SK-N-DZ (cell line): ENCODE measurements at regions not wholly inside any gene's neighbourhood (a gene's known extent, or its start where the extent isn't known, plus 50 kb on each side); places are given as distances from the start of the nearest gene placed in this dataset.
"Not testable (repeated sequence)": the region's sequence is repeated elsewhere in the genome, so short reads cannot be mapped to it uniquely, and the experiment has no call there.

Experiments
- DNase-seq: peaks from one replicate; pipeline ENCODE4 v3.0.0-alpha.2; 2015; ENCODE audit warnings: low spot score

DNA sequence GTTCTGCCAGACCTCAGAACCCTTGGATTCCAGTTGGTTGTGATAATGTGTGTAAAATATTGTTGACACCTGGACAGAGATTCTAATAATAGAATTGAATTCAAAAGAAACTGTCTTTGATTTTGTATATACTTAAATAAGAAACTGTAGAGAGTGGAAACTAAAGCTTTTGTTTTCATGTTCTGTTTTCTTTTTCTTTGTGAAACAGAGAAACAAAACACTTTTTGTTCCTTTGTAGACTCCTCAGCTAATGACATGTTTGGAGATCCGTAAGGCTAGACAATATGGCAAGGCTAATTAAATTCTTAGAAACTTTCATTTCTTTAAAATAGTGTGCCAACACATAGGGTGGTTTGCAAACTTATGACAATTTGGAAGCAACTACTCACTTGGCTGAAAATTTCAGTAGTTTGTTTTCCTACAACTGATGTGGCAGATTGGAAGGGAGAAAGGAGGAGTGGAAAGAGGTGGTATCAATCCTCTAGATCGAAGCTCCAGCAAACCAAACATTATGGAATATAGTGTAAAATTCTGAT, 90.9 kb upstream of the FAT1 start:
- DNase-seq, result no peak

DNA sequence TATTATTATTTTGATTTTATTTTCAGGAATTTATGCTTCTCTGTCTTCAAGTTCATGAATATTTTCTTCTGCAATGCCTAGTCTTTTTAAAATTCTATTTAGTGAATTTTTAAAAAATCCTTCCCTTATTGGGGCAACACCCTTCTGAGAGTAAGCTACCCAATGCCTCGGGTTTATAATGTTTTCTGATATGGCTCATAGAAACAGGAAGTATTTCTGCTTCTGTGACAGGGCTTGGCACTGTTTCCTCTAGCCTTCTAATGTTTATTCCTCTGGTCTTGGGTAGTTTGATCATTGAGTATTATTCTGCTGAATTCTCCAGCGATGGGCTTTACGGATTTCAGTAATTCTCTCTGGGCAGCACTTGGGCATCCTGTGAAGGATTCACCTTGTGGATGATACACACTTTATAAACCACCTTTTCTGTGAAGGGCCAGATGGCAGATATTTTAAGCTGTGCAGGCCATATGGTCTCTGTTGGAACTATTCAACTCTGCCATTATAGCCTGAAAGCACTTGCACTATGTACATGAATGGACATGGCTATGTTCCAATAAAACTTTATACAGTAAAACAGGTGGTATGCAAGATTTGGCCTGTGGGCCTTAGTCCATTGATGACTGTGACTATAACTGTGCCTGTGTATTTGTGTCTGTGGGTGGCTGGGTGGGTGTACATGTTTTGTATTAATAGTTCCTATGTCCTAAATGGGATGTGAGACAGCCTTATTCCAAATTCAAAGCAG, 95.9 kb upstream of the FAT1 start:
- no peak for DNase-seq

DNA sequence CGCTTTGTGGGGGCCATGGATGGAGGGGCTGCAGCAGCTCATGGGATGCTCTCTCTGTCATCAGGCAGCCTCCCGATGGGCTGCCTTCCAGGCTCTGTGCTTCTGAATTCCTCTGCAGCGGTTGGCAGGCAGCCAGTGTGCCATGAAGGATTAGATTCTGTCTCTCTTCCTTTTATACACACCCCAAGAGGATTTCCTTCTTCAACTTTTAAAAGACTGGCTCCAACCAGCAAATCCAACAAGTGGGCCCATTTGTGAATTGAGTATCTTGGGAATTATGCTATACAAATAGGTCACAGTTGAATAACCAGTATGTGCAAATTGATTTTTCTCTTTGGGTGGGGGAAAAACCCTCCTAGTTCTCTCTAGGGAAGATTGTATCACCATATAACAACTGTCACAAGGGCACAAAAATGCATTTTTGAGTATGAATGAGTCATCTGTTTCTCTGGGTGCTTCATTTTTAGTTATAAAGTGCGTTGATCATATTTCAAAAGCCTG, 96.8 kb upstream of the FAT1 start:
- DNase-seq, result no peak

DNA sequence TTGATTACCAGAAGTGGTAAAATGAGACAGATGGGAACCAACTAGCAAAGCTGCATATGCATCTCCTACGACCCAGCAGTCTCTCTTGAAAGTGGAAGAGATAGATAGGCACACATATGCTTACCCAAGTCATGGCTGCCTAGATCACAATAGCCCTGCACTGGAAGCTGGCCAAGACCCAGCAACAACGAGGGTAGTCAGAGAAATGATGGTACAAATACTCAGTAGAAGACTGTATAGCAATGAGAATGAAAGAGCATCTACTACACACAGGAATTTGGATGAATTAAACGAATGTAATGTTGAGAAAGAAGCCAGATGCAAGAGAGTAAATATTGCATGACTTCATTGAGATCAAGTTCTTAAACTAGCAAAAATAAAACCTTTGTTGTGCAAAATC, 100.3 kb upstream of the FAT1 start:
- DNase-seq, result no peak

DNA sequence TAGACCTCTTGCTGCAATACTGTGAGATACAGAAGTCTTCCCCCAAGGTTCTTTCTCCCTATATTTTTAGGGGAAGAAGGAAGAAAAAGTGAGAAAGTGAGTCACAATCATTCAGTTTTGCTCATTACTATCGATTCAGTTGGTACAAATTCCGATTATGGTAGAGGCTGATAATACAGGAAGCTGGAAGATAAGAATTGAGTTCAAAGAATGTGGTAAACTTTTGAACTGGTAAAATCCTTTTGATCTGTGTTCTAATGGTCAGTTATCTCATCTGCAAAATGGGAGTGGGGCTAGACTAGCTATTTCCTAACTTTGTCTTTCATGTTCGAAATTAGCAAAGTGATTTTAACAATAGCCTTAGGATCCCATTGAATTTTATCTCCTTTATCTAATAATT, 101.4 kb upstream of the FAT1 start:
- no peak for DNase-seq

DNA sequence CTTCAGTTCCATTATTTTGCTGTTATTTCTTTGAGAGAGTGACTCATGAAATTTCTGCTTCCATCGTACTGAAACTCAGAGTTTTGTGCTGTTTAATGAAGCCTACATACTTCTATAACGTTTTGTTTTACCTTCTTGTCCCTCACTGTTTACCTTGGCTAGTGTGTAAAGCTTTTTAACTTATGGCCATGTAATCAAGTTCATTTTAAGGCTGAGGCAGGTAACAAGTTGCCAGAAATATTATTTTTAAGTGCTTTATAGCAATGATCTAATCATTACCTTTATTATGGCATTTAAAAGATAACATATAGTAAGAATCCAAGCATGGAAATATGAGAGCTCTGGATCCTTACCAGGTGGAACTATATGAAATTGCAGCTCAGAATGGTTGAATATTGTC, 102.3 kb upstream of the FAT1 start:
- no peak for DNase-seq

DNA sequence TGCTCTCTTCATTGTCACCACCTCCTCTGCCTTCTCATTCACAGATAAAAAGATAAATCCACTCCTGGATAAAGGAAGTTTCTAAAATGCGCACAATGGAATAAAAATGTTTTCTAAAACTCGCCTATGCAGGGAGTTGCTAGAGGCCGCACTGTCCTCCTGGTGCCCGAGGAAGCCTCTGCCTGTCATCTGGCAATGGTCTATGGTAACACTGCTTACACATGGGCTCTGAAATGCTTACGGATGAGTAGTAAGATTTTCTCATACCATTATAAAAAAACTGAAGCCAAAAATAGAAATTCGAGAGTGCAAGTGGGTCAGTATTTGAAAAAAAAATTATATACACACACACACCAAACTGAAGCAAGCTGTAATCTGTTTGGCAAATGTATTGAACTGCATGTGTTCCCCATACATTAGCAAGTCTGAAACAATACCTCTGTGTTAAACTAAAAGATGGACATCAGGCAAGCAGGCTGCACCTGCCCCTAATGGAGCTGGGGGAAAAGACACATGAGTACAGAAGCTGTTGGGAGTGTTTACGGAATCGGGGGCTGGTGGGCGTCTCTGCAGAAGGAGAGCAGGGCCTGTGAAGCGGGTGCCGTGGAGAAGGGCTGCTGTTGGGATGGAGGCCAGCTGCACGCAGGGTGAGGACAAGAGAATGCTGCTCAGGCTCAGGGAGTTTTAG, 103.3 kb upstream of the FAT1 start:
- no peak for DNase-seq

DNA sequence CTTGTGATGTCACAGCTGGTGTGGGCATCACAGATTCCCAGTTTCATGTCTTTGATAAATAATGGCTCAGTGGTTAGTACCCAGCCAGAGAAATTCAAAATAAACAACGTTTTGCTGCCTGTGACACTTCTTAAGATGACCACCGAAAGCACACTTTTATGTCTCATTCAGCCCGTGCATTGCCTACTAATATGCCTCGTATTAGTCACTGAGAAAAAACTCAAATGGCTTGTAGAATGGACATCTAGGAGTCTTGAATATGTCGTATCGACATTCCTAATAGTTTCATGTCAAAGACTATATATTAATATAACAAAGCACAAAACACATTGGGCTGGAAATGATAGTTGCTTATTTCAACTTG, 103.9 kb upstream of the FAT1 start:
- DNase-seq, result no peak

DNA sequence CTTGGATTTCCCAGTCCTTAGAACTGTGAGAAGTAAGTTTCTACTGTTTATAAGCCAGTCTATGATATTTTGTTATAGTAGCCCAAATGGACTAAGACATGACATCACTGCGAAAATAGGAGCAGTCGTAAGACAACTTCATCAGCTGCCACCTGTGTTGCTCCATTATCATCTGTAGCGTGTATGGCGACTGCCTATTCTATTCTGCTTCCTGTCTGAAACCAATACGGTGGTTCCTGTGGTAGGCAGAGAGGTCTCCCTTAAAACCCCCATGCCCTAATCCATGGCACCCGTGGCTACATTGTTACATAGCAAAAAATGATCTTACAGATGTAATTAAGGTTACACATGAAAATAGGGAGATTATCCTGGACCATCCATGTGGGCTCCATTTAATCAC, 105.4 kb upstream of the FAT1 start:
- DNase-seq, result no peak

DNA sequence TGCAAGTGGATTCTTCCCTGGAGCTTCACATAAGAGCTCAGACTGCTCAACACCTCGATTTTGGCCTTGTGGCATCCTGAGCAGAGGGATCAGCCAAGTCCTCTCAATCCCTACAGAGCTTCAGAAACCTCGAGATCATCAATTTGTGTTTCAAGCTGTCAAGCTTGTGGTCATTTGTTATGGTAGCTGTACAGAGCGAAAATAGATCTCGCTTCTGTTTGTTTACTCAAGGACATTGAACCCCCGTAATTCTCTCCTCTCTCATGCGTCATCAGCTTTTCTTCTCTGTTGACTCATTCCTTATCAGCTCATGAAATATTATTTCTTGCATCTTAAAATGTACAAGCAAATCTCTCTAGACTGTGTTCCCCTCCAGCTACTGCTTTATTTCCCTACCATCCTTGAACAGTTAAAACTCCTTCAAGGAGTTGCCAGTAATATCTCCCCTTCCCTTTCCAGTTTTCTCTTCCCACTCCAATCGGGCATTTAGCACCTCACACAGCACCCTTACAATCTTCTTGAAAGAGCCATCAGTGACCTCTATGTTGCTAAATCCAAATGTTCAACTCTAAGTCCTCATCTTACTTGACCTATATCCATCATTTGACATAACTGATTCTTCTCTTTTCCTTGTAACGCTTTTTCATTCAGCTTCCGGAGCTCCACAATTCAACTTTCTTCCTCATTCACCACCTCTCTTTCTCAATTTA, 106.2 kb upstream of the FAT1 start:
- no peak for DNase-seq

DNA sequence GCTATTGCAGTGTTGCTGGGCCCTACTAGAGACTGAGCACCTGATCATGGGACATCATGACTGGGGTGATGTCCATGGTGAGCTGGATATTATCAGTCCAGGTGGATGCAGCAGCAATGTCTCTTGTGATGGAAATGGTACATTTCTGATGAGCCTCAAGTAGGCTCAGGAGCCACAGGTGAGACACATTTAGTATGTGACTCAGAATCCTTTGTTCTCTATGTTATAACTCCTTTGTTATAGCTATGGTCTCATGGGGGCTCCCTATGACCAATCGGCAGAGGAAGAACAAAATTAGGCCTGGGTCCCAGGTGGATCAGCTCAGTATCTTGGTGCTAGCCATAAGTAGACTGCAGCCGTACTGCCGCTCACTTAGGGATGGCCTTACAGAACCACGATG, 107.9 kb upstream of the FAT1 start:
- no peak for DNase-seq

DNA sequence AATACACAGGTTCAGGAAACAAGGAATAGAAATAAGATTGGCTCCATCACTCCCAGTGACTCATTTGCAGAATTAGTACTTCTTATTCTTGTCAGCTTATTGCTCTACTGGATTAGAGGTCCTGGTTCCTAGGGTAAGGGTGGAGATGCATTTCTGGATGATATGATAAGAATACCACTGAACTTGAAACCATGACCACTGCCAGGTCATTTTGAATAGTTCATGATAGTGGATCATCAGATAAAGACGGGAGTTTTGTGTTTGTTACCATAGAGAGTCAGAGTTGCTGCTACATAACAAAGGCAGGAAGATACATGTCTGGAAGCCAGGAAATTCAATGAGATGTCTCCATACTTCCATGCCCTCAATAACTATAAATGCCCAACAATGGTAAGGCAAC, 109.2 kb upstream of the FAT1 start:
- DNase-seq, result no peak

DNA sequence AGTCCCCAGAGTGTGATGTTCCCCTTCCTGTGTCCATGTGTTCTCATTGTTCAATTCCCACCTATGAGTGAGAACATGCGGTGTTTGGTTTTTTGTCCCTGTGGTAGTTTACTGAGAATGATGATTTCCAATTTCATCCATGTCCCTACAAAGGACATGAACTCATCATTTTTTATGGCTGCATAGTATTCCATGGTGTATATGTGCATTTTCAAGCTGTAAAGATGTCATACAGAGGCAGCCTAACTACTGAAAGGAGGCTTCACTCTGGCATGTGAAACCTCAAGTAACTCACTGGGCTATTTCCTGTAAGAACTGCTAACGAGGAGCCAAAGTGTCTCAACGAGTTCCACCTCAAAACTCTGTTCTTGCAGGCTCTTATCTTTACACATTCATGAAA, 113.8 kb upstream of the FAT1 start:
- DNase-seq, result not testable (repeated sequence)

DNA sequence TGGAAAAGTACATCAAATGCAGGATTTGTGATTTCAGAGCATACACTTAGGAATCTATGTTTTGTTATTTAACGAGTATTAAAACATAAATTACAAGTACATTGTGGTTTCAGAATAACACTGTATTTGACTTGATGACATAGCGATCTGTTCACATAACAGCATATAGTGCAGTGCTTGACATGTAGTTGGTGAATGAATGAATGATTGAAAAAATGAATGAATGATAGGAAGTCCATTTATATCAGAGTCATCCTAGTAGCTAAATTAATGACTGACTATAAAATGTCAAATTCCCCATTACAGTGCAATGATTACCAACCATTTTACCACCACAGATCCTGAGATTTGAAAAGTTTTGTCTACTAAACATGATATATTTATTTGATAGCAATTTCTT, 114.6 kb upstream of the FAT1 start:
- no peak for DNase-seq

DNA sequence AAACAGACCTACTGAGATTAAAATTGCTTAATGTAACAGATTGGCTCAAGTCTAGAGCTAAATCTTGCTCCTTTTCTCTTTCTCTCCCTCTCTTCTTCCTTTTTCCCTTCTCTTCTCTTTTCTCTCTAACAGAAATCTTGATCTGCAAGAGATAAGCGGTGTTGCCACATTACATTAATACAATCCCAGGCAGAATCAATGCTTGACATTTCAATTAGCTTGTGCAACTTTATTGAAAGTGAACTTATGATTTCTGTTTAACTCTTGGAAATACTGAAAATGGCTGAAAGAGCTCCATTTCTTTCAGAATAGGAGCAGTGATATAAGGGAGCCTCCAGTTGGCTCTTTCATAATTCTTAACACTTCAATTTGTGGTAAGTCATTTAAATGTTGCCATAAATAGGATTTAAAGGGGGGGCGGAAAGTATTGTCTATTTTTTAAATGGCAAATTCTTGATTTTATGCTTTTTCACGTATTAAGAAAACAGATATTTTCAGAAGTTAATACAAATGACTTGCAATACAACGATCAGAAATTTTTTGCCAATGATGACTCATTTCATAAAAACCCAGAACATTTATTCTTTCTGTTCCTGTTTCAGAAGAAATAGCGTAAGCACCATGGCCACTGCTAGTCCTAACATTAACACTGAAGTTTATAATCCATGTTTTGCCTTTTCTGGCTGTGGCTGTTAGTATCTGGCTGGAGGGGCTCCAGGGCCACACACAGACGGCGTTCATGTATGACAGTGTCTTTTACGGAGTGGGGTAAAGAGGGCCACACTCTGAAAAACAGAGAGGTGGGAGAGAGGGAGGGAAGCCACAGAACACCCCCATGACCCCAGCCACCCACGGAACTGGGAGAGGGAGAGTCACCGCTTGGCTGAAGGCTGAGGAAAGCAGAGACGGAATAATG, 115.7 kb upstream of the FAT1 start:
- no peak for DNase-seq

DNA sequence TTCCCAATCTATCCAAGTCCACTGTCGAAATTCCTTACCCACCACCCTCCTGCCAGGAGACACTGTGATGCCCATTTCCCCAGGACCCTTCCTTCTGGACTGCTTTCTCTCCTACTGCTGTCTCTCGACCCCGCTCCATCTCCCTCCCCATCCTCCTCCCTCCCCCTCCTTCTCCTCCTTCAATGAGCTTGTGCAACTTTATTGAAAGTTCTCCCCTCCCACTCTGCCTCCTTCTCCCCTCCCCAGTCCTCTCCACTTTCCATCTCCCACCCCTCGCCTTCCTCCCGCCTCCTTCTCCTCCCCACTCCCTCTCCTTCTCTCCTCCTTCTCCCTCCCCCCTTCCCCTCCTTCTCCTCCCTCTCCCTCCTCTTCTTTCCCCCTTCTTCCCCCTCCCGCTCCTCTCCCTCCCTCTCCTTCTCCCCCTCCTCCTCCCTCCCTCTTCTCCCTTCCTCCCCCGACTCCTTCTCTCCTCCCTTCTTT, 116.6 kb upstream of the FAT1 start:
- DNase-seq, result no peak

DNA sequence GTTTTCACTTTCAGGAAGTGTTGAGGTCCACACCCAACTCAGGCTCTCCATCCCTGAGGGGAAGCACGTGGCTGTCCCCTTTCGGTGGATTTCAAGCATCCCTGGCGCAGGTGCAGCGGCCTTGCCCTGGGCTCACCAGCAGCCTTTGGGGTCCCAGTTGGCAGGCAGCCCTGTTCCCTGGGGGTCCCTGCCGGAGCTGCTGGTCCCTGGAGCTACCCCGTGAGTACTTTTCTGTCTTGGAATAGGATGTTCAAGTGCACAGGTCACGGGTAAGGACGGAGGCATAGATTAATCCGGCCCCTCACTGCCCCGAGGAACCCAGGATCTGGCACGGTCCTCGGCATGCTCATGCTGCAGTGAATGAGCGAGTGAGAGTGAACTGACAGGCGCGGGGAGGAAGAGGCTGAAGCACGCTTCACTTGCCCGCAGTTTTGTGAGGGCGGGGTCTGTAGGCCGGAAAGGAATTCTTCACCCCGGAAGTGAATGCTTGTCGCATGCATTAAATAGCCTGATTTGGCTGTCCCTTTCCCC, 117.2 kb upstream of the FAT1 start:
- DNase-seq, result no peak

DNA sequence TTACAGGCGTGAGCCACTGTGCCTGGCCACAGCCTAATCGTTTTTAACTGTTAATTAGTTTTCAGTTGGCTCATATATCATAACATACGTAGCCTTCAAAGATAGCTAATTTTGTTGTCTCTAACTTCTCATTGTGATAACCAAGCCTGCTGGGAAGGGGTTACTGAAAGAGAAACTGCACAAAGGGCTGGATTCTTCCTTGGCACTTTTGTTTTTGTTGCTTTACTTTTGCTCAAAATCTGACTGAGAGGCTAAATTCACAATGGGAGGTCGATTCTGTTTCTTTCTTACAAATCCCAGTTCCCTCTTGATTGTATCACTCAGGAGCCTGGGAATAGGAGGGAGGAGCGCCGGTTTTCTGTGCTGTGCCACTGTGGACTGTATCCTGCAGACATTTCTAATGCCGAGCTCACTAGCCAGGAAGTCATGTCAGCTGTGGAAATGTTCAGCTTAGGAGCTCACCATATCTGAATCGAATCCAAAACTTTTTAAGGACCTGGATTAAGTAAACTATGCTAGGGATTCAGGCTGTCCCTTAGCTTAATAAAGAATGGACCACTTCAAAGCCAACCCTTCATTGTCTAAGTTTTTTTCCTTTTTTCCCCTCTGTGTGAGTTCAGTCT, 120.5 kb upstream of the FAT1 start:
- DNase-seq, result no peak

DNA sequence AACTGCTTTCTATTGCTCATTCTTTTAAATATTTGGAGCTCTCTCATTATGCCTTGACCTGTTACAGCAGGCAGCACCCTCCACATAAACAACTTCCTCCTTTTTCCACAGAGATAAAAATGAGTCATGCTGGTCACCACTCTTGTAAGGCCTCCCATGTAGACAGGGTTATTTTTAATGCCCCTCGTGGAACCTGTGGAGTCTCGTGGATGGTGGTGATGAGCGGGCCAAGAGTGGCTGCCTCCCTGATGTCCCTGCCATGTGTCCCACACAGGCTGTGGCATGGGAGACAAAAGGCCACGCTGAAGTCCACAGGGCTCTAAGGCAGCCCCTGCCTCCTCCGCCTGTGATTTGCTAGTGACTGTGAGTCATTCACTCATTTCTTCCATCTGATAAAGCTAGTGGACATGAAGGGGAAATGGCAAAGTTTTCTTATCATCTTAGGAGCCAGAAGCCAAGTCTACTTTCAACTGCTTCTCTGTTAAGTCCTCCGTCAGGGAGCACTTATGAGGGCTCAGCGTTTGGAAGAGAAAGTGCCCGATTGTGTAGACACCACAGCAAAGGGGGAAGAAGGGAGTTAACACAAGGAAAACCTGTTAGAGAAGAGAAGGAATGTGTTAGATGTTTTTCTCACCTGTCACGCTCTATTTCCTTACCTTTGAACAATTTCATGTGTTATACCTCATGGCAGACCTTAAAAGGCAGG, 121.6 kb upstream of the FAT1 start:
- DNase-seq, result no peak

DNA sequence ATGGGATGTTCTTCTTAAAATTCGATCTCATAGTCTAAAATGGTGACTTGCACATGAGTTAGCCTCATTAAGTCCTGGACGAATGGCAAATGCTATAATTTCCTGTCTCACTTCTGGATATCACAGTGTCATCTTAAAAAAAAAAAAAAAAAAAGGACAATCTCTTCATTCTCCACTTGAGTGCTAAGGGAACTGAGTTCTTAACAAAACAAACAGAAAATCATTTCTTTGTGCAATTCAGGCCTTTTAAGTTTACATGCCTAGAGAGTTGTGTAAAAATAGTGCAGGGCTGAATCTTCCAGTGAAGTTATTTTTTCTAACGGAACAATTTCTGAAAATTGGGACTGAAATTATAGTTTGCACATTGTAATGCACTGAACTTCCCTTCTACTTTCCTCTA, 122.8 kb upstream of the FAT1 start:
- no peak for DNase-seq
